GM19043 (cell line): ENCODE measurements at regions not wholly inside any gene's neighbourhood (a gene's known extent, or its start where the extent isn't known, plus 50 kb on each side); places are given as distances from the start of the nearest gene placed in this dataset.

Experiments
- ATAC-seq: cut with Tn5 transposase; IDR thresholded peaks from one replicate; pipeline ENCODE4 v1.9.1; 2021; ENCODE audit warnings: low read depth; ENCODE audit not compliant: unreplicated experiment

- ATAC-seq, result no peak
Observed at GRCh38 chr4:83830138-83830888, 294.4 kb downstream of the GPAT3 start.

GRCh38 chr4:83828601-83829000 is 292.7 kb downstream of the GPAT3 start:
- no peak for ATAC-seq

GRCh38 chr4:83821493-83821892 is 285.6 kb downstream of the GPAT3 start:
- no peak for ATAC-seq

- no peak for ATAC-seq
Observed at GRCh38 chr4:83819582-83819981, 283.7 kb downstream of the GPAT3 start.

- ATAC-seq, result no peak
Observed at GRCh38 chr4:83810428-83810827, 274.5 kb downstream of the GPAT3 start.

GRCh38 chr4:83809581-83809980 is 273.7 kb downstream of the GPAT3 start:
- no peak for ATAC-seq

- no peak for ATAC-seq
Observed at GRCh38 chr4:83793481-83793880, 257.6 kb downstream of the GPAT3 start.

GRCh38 chr4:83785891-83786290 is 250.0 kb downstream of the GPAT3 start:
- ATAC-seq, result no peak

GRCh38 chr4:83783215-83783614 is 247.3 kb downstream of the GPAT3 start:
- no peak for ATAC-seq

- ATAC-seq, result no peak
Observed at GRCh38 chr4:83782591-83782990, 246.7 kb downstream of the GPAT3 start.

GRCh38 chr4:83781434-83781833 is 245.5 kb downstream of the GPAT3 start:
- ATAC-seq, result no peak

- no peak for ATAC-seq
Observed at GRCh38 chr4:83780053-83780733, 244.3 kb downstream of the GPAT3 start.

- ATAC-seq, result no peak
Observed at GRCh38 chr4:83779103-83780052, 243.5 kb downstream of the GPAT3 start.

- no peak for ATAC-seq
Observed at GRCh38 chr4:83772685-83773084, 236.8 kb downstream of the GPAT3 start.

- peak; percentile 55 for ATAC-seq
Observed at GRCh38 chr4:83771113-83771705, 235.3 kb downstream of the GPAT3 start.

- no peak for ATAC-seq
Observed at GRCh38 chr4:83768146-83768545, 232.2 kb downstream of the GPAT3 start.

GRCh38 chr4:83767067-83767466 is 231.2 kb downstream of the GPAT3 start:
- ATAC-seq, result no peak

- ATAC-seq, result no peak
Observed at GRCh38 chr4:83759611-83760010, 223.7 kb downstream of the GPAT3 start.

- ATAC-seq, result no peak
Observed at GRCh38 chr4:83758285-83758684, 222.4 kb downstream of the GPAT3 start.

- no peak for ATAC-seq
Observed at GRCh38 chr4:83757121-83757621, 221.3 kb downstream of the GPAT3 start.
